CD8-positive, alpha-beta memory T cell (primary cell): ENCODE measurements at regions not wholly inside any gene's neighbourhood (a gene's known extent, or its start where the extent isn't known, plus 50 kb on each side); places are given as distances from the start of the nearest gene placed in this dataset.

Experiments
- CTCF ChIA-PET: fragments of 350-600 bp; sonication (Branson Sonifier 250); formaldehyde crosslinking; loops from one replicate; lab custom pipeline; 2021; ENCODE audit warnings: antibody characterized with exemption; lab: Charles Lee
- POLR2A ChIA-PET: fragments of 350-600 bp; sonication (Branson Sonifier 250); formaldehyde crosslinking; loops from one replicate; lab custom pipeline; 2021; ENCODE audit warnings: antibody characterized with exemption; lab: Charles Lee
- DNase-seq, 5 donors: peaks; one replicate each; pipeline versions ENCODE4 v3.0.0 to v3.0.0-alpha.2; 2020 to 2022; ENCODE audit warnings: mixed read lengths in 1 of 5
- H3K27ac ChIP-seq: one replicate; pipeline ENCODE4 v1.7.0; 2013; ENCODE audit warnings: low read depth, mild to moderate bottlenecking, low read length, moderate library complexity
- H3K27me3 ChIP-seq: 2 replicates; pipeline ENCODE4 v1.7.0; 2013; ENCODE audit warnings: low read length, mild to moderate bottlenecking; ENCODE audit not compliant: insufficient read depth, poor library complexity, severe bottlenecking
- H3K36me3 ChIP-seq: 2 replicates; pipeline ENCODE4 v1.7.0; 2013; ENCODE audit warnings: mild to moderate bottlenecking, low read length, moderate library complexity; ENCODE audit not compliant: insufficient read depth
- H3K4me1 ChIP-seq: 2 replicates; pipeline ENCODE4 v1.7.0; 2013; ENCODE audit warnings: mild to moderate bottlenecking, low read length, moderate library complexity; ENCODE audit not compliant: insufficient read depth
- H3K4me3 ChIP-seq: 2 replicates; pipeline ENCODE4 v1.7.0; 2013; ENCODE audit warnings: mild to moderate bottlenecking, low read length
- H3K9me3 ChIP-seq: 2 replicates; pipeline ENCODE4 v1.7.0; 2013; ENCODE audit warnings: mild to moderate bottlenecking, low read length
- H3K27ac Mint-ChIP-seq, 8 donors: one replicate each; pipeline ENCODE4 v1.8.0; 2020 to 2021; ENCODE audit warnings: mixed read lengths in 8 of 8, mild to moderate bottlenecking in 6 of 8, inconsistent platforms in 3 of 8, moderate library complexity in 3 of 8
- H3K27me3 Mint-ChIP-seq, 2 donors: one replicate each; pipeline ENCODE4 v1.8.0; 2020 to 2021; ENCODE audit warnings: mixed read lengths in 2 of 2, mild to moderate bottlenecking in 1 of 2, moderate library complexity in 1 of 2
- H3K36me3 Mint-ChIP-seq, 3 donors: one replicate each; pipeline ENCODE4 v1.8.0; 2020 to 2021; ENCODE audit warnings: mixed read lengths in 3 of 3, inconsistent platforms in 1 of 3, mild to moderate bottlenecking in 1 of 3
- H3K4me1 Mint-ChIP-seq, 3 donors: one replicate each; pipeline ENCODE4 v1.8.0; 2020 to 2021; ENCODE audit warnings: mixed read lengths in 3 of 3, inconsistent platforms in 1 of 3, mild to moderate bottlenecking in 1 of 3
- H3K4me3 Mint-ChIP-seq, 7 donors: one replicate each; pipeline ENCODE4 v1.8.0; 2020 to 2021; ENCODE audit warnings: mixed read lengths in 7 of 7, mild to moderate bottlenecking in 6 of 7, moderate library complexity in 4 of 7, inconsistent platforms in 2 of 7
- H3K9me3 Mint-ChIP-seq, 5 donors: one replicate each; pipeline ENCODE4 v1.8.0; 2020 to 2022; ENCODE audit warnings: mixed read lengths in 5 of 5, mild to moderate bottlenecking in 3 of 5, moderate library complexity in 2 of 5, inconsistent platforms in 1 of 5

DNA sequence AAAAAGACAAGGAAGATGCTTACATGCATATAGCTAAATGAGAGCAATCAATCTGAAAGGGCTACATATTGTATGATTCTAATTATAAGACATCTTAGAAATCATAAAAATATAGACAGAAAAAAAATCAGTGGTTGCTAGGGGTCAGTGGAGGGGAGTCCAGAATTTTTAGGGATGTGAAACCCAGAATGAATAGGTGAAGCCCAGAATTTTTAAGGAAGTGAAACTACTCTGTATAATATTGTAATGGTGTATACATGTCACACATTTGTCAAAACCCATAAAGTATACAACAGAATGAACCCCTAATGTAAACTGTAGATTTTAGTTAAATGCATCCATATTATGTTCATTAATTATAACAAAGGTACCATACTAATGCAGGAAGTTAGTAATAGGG, 713.2 kb downstream of the FLRT2 start:
- Histone ChIP-seq H3K4me3 (no peak overlapping the region), H3K4me1 (no peaks in the 10 kb centered on the region), H3K36me3 (no peaks in the 10 kb centered on the region), H3K9me3 (no peaks in the 10 kb centered on the region), H3K27ac (no peak overlapping the region), H3K27me3 (no peaks in the 10 kb centered on the region)
- DNase-seq: no peak
- H3K36me3 Mint-ChIP-seq: no peaks in the 10 kb centered on the region
- H3K27ac Mint-ChIP-seq: no peak overlapping the region
- no peak overlapping the region for H3K4me3 Mint-ChIP-seq
- no peaks in the 10 kb centered on the region for H3K4me1 Mint-ChIP-seq
- ChIA-PET CTCF (no interaction called here), POLR2A (no interaction called here)
- no peaks in the 10 kb centered on the region for H3K27me3 Mint-ChIP-seq
- peaks cover 0 to 7% (median 2%) of the 10 kb centered on the region in 5 donors for H3K9me3 Mint-ChIP-seq

DNA sequence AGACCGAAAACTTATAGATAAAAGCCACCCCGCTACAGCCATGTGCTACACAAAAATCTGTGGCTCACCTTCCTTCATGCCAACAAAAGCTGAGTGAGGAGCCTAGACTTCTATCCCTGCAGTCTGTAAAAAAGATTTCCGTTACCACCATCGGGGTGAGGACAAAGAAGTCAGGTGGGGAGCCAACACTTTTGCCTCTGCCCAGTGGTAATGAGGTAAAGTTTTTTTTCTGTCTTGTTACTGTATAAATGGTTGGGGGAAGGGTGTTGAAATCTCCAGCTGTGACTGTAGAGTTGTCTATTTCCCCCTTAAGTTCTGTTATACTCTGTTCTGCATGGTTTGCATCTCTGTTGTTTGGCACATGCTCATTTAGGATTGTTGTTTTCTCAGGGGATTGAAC, 707.8 kb downstream of the FLRT2 start:
- Histone ChIP-seq H3K27ac (no peak overlapping the region), H3K4me1 (no peaks in the 10 kb centered on the region), H3K27me3 (no peaks in the 10 kb centered on the region), H3K36me3 (no peaks in the 10 kb centered on the region), H3K9me3 (no peaks in the 10 kb centered on the region), H3K4me3 (no peak overlapping the region)
- no peaks in the 10 kb centered on the region for H3K4me1 Mint-ChIP-seq
- no peaks in the 10 kb centered on the region for H3K36me3 Mint-ChIP-seq
- no peaks in the 10 kb centered on the region for H3K27me3 Mint-ChIP-seq
- peaks cover 0 to 29% (median 16%) of the 10 kb centered on the region in 5 donors for H3K9me3 Mint-ChIP-seq
- no peak overlapping the region for H3K4me3 Mint-ChIP-seq
- POLR2A ChIA-PET: no interaction called here
- H3K27ac Mint-ChIP-seq: no peak overlapping the region
- no peak for DNase-seq
- CTCF ChIA-PET: no interaction called here

DNA sequence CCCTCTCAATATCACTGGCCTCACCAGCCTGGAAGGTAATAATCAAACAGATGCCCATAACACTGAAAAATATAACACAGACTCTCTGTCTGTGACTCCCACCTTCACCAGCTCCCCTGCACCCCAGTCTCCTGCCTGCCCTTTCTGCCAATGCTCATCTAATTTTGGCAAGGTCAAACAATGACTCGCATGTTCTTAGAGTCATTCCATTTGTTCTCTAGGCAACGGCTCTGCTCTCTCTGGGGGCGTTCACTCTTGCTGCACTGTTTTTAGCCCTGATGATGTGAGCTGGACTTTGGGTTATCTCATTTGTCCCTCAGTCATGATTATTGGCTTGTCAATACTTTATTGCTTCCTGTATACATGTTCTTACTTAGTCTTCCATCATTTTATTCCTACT, 691.8 kb downstream of the FLRT2 start:
- H3K4me1 Mint-ChIP-seq: no peaks in the 10 kb centered on the region
- H3K4me3 ChIP-seq: no peak overlapping the region
- no peaks in the 10 kb centered on the region for H3K36me3 ChIP-seq
- no peak overlapping the region for H3K4me3 Mint-ChIP-seq
- no peak overlapping the region for H3K27ac Mint-ChIP-seq
- peaks cover 0 to 22% (median 7%) of the 10 kb centered on the region in 5 donors for H3K9me3 Mint-ChIP-seq
- ChIA-PET CTCF (no interaction called here), POLR2A (no interaction called here)
- H3K9me3 ChIP-seq: no peaks in the 10 kb centered on the region
- H3K27me3 ChIP-seq: no peaks in the 10 kb centered on the region
- H3K27ac ChIP-seq: no peak overlapping the region
- H3K36me3 Mint-ChIP-seq: no peaks in the 10 kb centered on the region
- peaks cover 0 to 4% of the 10 kb centered on the region in 2 donors for H3K27me3 Mint-ChIP-seq
- no peaks in the 10 kb centered on the region for H3K4me1 ChIP-seq
- no peak for DNase-seq

DNA sequence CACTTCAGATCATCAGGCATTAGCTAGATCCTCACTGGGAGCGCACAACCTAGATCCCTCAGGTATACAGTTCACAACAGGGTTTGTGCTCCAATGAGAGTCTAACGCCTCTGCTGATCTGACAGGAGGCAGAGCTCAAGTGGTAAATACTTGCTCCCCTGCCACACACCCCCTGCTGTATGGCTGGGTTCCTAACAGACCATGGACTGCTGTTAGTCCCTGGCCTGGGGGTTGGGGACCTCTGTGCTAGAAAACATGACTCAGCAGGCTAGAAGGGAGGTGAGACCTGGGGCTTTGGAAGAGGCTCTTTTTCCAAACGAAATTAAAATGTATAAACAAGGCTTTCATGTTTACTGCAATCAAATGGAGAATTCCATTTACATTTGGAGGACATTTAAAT, 691.1 kb downstream of the FLRT2 start:
- no peaks in the 10 kb centered on the region for H3K36me3 Mint-ChIP-seq
- Histone ChIP-seq H3K4me3 (no peak overlapping the region), H3K4me1 (no peaks in the 10 kb centered on the region), H3K27ac (no peak overlapping the region), H3K36me3 (no peaks in the 10 kb centered on the region), H3K9me3 (no peaks in the 10 kb centered on the region), H3K27me3 (no peaks in the 10 kb centered on the region)
- peaks cover 0 to 4% of the 10 kb centered on the region in 2 donors for H3K27me3 Mint-ChIP-seq
- no peak overlapping the region for H3K4me3 Mint-ChIP-seq
- no peak overlapping the region for H3K27ac Mint-ChIP-seq
- H3K4me1 Mint-ChIP-seq: no peaks in the 10 kb centered on the region
- peak in 1 of 5 donors; percentile 38 for DNase-seq
- ChIA-PET POLR2A (no interaction called here), CTCF (no interaction called here)
- H3K9me3 Mint-ChIP-seq: peaks cover 0 to 21% (median 2%) of the 10 kb centered on the region in 5 donors

DNA sequence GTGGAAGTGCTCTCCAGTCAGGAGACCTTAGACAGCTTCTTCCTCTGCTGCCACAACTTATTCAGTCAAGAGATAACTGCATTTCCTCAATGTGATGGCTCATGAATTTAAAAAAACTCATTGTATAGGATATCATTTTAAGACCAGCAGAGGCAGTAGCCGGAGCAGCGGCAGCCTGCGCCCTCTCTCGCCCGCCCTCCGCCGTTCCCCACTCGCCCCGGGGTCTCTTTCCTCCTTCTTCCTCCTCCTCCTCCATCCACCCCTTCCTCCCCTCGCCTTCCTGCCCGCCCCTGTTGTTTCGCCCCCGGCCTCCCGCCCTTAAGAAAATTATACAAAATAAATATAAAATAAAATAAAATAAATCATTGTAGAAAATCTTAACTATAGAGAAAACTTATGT, 687.6 kb downstream of the FLRT2 start:
- peaks cover 0 to 14% (median 0%) of the 10 kb centered on the region in 5 donors for H3K9me3 Mint-ChIP-seq
- H3K36me3 Mint-ChIP-seq: no peaks in the 10 kb centered on the region
- no peaks in the 10 kb centered on the region for H3K9me3 ChIP-seq
- no peak overlapping the region for H3K27ac ChIP-seq
- no peak overlapping the region for H3K27ac Mint-ChIP-seq
- CTCF ChIA-PET: no interaction called here
- H3K4me3 Mint-ChIP-seq: no peak overlapping the region
- POLR2A ChIA-PET: no interaction called here
- no peaks in the 10 kb centered on the region for H3K27me3 ChIP-seq
- no peaks in the 10 kb centered on the region for H3K27me3 Mint-ChIP-seq
- no peak for DNase-seq
- H3K4me1 Mint-ChIP-seq: no peaks in the 10 kb centered on the region
- H3K4me3 ChIP-seq: no peak overlapping the region
- H3K4me1 ChIP-seq: no peaks in the 10 kb centered on the region
- no peaks in the 10 kb centered on the region for H3K36me3 ChIP-seq

DNA sequence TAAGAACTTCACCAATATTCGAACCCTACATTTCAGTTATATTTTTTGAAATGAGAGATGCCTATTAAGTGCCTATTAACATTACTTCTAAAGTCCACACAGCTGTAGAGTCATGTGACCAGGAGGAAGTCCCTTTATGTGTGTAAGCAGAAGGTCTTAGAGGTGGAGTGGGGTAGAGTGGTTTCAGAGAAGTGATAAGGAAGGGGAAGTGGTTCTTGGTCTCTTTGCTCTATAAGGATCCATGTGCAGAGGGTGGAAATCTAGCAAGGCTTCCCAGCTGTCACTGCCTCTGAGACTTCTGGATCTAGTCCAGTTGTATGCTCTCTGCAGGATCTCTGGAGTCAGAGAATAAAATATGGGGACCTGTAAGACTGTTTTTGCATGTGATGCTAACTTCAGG, 673.9 kb downstream of the FLRT2 start:
- peaks cover 0 to 17% (median 6%) of the 10 kb centered on the region in 5 donors for H3K9me3 Mint-ChIP-seq
- H3K4me1 Mint-ChIP-seq: no peaks in the 10 kb centered on the region

DNA sequence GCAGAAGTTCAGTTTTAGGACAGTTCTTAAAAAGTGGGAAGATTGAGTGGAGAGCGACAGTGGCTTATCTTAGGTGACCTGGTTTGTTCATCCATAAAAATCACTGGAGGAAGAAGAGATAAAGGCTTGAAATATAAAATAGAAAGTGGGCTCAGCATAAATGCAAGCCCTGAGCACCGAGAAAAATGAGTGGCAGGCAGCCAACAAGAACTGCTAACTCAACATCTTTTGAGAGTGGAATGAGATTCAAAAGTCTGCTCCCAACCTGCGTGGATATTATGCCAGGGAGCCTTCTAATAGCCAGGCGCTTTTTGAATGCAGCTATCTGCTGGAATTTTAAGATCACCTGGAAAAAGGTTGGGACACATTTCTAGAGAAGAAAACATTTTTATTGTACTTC, 666.5 kb downstream of the FLRT2 start:
- no peak overlapping the region for H3K27ac Mint-ChIP-seq
- H3K4me3 ChIP-seq: no peak overlapping the region
- H3K9me3 Mint-ChIP-seq: peaks cover 0 to 8% (median 4%) of the 10 kb centered on the region in 5 donors
- H3K4me1 ChIP-seq: no peaks in the 10 kb centered on the region
- CTCF ChIA-PET: no interaction called here
- H3K27me3 Mint-ChIP-seq: no peaks in the 10 kb centered on the region
- H3K9me3 ChIP-seq: no peaks in the 10 kb centered on the region
- H3K27me3 ChIP-seq: no peaks in the 10 kb centered on the region
- H3K4me1 Mint-ChIP-seq: no peaks in the 10 kb centered on the region
- H3K27ac ChIP-seq: no peak overlapping the region
- no peaks in the 10 kb centered on the region for H3K36me3 Mint-ChIP-seq
- H3K36me3 ChIP-seq: no peaks in the 10 kb centered on the region
- H3K4me3 Mint-ChIP-seq: no peak overlapping the region
- POLR2A ChIA-PET: no interaction called here
- no peak for DNase-seq

More for the DNA sequence above, 673.9 kb downstream of the FLRT2 start:
- no peaks in the 10 kb centered on the region for H3K36me3 Mint-ChIP-seq
- no peaks in the 10 kb centered on the region for H3K9me3 ChIP-seq
- H3K4me3 Mint-ChIP-seq: no peak overlapping the region
- no peak overlapping the region for H3K4me3 ChIP-seq
- H3K27me3 ChIP-seq: no peaks in the 10 kb centered on the region
- no peaks in the 10 kb centered on the region for H3K27me3 Mint-ChIP-seq
- DNase-seq: no peak
- no peaks in the 10 kb centered on the region for H3K4me1 ChIP-seq
- H3K36me3 ChIP-seq: no peaks in the 10 kb centered on the region
- no peak overlapping the region for H3K27ac ChIP-seq
- no peak overlapping the region for H3K27ac Mint-ChIP-seq
- CTCF ChIA-PET: no interaction called here
- POLR2A ChIA-PET: no interaction called here

DNA sequence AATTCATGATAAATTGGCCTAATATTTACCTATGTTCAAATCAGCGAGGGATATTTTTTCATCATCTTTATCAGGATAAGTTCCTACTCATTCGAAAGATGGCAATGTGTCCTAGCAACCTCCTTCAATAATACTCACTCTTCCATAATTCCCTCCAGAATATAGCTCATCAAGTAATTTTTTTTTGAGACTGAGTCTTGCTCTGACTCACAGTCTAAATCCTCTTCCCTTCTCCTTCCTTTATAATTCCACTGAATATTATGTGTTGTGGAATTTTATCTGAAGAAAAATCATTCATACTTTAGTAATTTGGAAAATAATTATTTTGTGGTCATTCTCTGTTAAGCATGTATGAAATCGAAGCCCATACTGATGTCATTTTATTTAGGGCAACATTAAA, 663.8 kb downstream of the FLRT2 start:
- Mint-ChIP-seq H3K4me1 (no peaks in the 10 kb centered on the region), H3K9me3 (peaks cover 0 to 5% (median 2%) of the 10 kb centered on the region in 5 donors), H3K36me3 (no peaks in the 10 kb centered on the region), H3K4me3 (no peak overlapping the region), H3K27me3 (no peaks in the 10 kb centered on the region), H3K27ac (no peak overlapping the region)
- H3K27ac ChIP-seq: no peak overlapping the region
- no peaks in the 10 kb centered on the region for H3K4me1 ChIP-seq
- ChIA-PET POLR2A (no interaction called here), CTCF (no interaction called here)
- H3K36me3 ChIP-seq: no peaks in the 10 kb centered on the region
- no peak for DNase-seq
- no peaks in the 10 kb centered on the region for H3K9me3 ChIP-seq
- H3K27me3 ChIP-seq: no peaks in the 10 kb centered on the region
- H3K4me3 ChIP-seq: no peak overlapping the region

DNA sequence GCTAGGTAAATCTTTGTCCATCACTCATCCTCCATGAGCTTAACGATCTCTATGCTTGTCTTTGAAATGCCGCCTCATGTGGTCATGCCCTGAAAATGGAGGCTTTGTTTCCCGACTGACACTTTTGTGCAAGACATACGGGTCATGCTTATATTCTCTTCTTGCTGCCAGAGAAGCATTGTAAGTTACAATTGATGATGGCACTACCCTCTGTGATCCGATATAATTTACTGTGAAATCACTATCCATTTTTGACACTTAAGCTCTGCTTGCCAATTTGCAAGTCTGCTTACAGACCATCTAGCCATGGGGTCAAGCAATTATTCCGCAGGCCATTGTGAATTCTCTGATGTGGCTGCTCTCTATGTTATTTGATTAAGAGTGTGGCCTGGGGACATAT, 650.0 kb downstream of the FLRT2 start:
- Histone ChIP-seq H3K4me1 (no peaks in the 10 kb centered on the region), H3K4me3 (no peak overlapping the region), H3K36me3 (no peaks in the 10 kb centered on the region), H3K27me3 (no peaks in the 10 kb centered on the region), H3K9me3 (no peaks in the 10 kb centered on the region), H3K27ac (no peak overlapping the region)
- DNase-seq: no peak
- CTCF ChIA-PET: no interaction called here
- POLR2A ChIA-PET: no interaction called here
- H3K27me3 Mint-ChIP-seq: no peaks in the 10 kb centered on the region
- H3K36me3 Mint-ChIP-seq: no peaks in the 10 kb centered on the region
- peaks cover 0 to 26% (median 2%) of the 10 kb centered on the region in 5 donors for H3K9me3 Mint-ChIP-seq
- no peak overlapping the region for H3K27ac Mint-ChIP-seq
- H3K4me3 Mint-ChIP-seq: no peak overlapping the region
- H3K4me1 Mint-ChIP-seq: no peaks in the 10 kb centered on the region
